H54 (cell line): ENCODE measurements at regions not wholly inside any gene's neighbourhood (a gene's known extent, or its start where the extent isn't known, plus 50 kb on each side); places are given as distances from the start of the nearest gene placed in this dataset.
A peak's percentile ranks its signal among the peaks of the same experiment; 100 is the strongest.
"Not testable (repeated sequence)": the region's sequence is repeated elsewhere in the genome, so short reads cannot be mapped to it uniquely, and the experiment has no call there.

Source experiments
- DNase-seq: peaks from one replicate; pipeline ENCODE4 v3.0.0; 2011; ENCODE audit warnings: low spot score, mixed read lengths; ENCODE audit not compliant: insufficient read length
- FAIRE-seq: peaks from 3 replicates; lab custom pipeline; 2011; peaks lifted over from hg19 to GRCh38; lab: Jason Lieb, UNC
- POLR2A ChIP-seq: IDR thresholded peaks from 2 replicates; pipeline ENCODE4 v1.6.1; 2011; ENCODE audit warnings: low read depth, mild to moderate bottlenecking, low read length

DNA sequence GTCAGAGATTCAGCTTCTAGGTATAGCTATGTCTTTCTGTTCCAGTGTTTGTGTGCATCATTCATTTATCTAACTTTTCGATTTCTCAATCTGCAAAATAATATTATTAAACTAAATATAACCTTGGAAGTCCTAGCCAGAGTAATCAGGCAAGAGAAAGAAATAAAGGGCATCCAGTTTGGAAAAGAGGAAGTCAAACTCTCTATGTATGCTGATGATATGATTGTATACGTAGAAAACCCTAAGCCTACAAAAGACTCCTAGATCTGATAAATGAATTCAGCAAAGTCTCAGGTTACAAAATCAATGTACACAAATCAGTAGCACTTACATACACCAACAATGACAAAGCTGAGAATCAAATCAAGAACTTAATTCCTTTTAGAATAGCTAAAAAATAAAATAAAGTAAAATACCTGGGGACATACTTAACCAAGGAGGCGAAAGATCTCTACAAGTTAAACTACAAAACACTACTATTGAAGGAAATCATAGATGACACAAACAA lies 718.2 kb downstream of the NTRK3 start:
- DNase-seq, result no peak
- no peak for TF ChIP-seq POLR2A
- FAIRE-seq, result no peak

DNA sequence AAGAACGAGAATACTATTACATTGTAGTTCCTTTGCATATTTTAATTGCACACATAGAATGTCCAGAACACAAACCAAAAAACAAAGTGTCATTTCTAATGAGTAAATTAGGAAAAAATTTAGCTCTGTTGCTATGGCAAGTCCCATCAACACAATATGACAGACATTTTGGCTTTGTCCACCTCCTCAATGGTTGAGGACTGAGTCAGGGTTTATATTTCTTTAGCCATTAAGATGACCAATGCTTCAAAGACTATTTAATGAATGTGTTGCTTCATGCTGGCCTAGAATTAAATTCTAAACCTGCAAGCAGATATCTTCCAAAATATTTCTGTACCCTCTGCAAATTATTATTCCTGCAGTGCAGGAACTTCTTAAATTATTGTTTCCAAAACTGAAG lies 719.2 kb downstream of the NTRK3 start:
- TF ChIP-seq POLR2A, result no peak
- FAIRE-seq, result no peak
- no peak for DNase-seq

DNA sequence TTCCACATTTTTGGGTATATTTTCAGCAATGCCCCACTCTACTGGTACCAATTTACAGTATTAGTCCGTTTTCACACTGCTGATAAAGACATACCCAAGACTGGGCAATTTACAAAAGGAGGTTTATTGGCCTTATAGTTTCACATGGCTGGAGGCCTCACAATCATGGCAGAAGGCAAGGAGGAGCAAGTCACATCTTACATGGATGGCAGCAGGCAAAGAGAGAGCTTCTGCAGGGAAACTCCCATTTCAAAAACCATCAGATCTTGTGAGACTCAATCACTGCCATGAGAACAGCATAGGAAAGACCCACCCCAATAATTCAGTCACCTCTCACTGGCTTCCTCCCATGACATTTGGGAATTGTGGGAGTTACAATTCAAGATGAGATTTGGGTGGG lies 722.9 kb downstream of the NTRK3 start:
- DNase-seq, FAIRE-seq: not testable (repeated sequence)

DNA sequence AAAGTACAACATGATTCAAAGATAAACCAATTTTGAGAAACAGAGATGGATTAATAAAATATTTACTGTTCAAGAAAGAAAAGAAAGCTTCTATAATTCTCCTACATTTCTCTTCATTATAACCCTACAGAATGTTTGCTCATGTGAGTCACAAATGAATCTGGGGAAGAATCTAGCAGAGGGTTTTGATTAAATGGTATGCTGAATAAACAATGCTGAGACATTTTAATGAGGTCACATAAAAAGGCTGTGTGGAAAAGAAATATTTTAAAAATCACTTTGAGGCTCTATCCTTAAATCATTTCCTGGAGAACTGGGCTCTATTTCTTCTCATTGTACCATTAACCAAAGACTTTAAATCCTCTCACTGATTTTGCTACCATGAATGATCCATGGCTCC lies 727.7 kb downstream of the NTRK3 start:
- no peak for TF ChIP-seq POLR2A
- DNase-seq (no peak), FAIRE-seq (no peak)

DNA sequence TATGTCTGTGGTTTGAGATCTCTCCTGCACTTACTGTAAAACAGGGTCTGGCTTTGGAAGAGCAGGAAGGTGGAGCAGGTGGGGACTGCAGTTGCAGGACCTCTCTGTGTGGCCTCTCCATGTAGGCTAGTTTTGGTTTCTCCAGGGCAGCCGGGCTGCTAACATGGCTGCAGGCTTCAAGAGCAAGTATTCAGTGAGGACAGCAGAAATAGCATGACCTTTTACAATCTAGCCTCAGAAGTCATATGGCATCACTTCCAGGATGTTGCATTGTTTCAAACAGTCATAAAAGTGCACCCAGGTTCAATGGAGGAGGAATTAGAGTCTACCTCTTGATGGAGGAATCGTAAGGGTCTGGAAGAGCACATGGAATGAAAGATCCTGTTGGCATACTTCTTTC lies 728.7 kb downstream of the NTRK3 start:
- FAIRE-seq (no peak), DNase-seq (no peak)
- TF ChIP-seq POLR2A, result no peak

DNA sequence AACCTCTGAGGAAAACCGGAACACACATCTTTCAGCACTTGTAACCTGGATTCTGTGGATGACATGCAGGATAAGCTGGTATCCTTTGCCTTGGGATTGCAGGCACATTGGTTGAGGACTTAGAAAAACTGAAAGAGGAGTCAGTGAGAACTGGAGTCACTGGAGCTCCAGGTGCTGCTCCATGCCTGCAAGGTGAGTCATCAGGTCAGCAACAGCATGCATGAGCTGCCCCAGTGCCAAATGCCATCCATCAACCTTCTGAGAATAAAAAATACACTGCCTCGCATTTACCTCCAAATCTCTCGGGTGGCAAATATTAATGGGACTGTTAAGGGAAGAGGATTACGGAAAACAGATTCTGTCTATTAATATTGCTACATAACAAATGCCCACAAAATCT lies 729.1 kb downstream of the NTRK3 start:
- DNase-seq (peak; percentile 6), FAIRE-seq (peak; percentile 11)
- no peak for TF ChIP-seq POLR2A

DNA sequence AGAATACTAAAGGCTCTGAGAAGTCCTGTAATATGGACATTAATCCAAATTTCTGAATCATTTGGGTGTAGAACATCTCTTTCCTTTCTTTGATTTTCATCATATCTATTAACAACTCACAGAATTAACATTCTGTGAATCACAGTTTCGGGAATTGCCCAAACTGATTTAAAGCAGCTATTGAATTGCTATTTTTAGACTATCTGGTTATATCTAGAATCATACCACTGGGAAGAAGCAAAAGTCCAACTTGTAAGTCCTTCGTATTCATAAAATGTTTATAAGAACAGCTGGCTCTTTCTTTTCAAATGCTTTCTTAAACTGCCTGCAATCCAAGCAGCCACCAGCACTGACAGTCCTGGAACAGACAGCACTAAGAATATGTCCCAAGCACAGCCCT lies 733.0 kb downstream of the NTRK3 start:
- no peak for TF ChIP-seq POLR2A
- DNase-seq, result no peak
- FAIRE-seq, result no peak

DNA sequence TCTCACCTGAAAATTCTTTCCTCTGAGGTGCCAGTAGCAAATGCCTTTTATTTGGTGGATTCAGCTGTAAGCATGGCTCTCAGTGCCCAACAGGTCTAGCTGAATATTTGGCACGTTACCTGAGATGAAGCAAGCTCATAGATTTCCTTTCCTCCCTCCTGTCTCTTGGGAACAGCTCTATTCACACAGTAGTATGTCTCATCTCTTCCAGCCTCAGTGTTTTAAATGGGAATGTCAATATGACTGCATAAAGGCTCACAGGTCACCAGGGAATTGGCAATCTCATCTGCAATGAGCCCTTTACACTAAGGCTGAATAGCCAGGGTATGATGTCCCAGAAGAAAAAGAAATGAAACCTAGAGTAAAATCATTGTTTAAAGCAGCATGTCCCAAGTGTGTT lies 733.5 kb downstream of the NTRK3 start:
- no peak for TF ChIP-seq POLR2A
- no peak for FAIRE-seq

DNA sequence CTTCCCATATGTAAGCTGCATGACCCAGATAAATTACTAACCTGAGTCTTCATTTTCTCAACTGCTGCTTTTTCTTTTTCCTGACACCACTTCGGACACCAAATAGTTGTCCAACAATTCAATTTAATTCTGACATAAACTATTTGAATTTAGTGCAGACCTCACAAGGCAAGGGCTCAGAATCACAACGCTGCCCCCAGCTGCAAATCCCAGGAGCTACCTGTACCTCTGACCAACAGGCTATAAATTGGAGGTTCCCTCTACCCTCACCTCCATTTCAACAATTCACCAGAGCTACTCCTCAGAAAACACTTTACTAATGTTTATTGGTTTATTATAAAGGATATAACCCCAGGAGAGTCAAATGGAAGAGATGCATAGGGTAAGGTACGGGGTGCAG lies 737.6 kb downstream of the NTRK3 start:
- DNase-seq (no peak), FAIRE-seq (no peak)
- TF ChIP-seq POLR2A, result no peak

More for the DNA sequence above, 733.5 kb downstream of the NTRK3 start:
- no peak for DNase-seq

DNA sequence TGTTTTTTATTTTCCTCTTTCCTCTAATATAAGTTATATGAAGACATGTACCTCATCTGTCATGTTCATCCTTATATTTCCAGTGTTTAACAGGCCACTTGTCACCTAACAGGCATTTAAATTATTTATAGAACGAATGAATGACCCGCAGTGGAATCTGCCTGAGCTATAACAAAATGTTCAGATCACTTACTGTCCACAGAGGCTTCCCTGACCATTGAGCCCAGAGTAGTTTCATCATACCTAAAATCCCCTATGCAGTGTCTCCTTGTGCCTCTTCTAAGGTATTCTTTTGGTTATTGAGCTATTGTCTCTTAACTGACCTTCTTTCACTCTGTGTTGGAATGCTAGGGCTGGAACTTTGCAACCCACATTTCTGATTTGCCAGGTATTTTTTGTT lies 748.5 kb downstream of the NTRK3 start:
- DNase-seq (no peak), FAIRE-seq (no peak)
- no peak for TF ChIP-seq POLR2A

DNA sequence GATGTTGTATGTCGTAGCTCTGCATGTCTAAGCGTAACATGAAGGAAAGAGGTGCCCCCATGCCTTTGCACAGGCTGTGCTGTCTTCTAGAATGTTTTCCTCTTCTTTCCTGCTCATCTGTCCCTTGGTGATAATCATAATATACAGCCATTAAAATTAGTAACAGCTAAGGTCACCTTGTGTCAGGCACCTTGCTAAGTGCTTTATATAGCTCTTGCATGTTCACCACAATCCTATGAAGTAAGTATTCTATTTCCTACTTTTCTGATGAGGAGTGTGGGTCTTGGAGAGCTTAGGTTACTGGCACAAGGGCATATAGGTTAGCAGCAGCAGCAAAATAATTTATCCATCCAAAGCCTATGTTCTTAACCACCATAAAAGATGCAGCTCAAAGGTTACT lies 754.4 kb downstream of the NTRK3 start:
- TF ChIP-seq POLR2A, result no peak
- FAIRE-seq (no peak), DNase-seq (no peak)

DNA sequence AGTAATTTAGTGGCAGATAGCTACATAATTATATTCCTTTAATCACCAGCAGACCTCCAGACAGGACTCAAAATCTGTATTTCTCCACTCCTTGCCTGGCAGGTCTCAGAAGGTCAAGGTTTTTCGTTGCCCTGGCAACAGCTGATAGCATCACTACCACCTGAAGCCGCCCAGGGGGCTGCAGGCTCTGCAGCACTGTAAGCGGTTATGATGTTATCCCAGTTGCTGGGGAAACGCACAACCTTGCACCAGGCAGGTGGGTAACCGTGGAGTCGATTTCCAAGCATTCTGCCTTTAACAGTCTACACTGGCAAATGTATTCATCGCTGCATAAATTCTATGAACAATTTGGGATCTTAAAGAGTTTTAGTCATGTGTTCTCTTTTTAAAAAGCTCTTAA lies 756.3 kb downstream of the NTRK3 start:
- TF ChIP-seq POLR2A, result no peak
- DNase-seq, result no peak
- no peak for FAIRE-seq

DNA sequence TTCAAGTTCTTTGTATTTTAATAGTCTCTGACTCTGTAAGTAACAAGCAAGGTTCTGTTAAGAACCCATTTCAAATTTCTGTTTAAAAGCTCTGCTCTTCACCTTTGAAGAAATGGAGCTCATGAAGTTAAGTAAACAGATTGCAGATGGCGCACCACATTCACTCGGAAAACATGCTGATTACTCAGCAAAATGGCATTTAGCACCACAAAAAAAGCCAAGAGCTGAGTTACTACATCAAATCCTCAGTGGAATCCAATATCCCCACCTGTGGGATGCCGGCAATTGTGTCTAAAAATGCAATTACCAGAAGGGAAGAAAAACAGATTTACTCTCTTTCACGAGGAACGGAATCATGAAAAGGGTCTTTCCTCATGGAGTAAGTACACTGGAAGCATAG lies 758.0 kb downstream of the NTRK3 start:
- DNase-seq, result no peak
- no peak for FAIRE-seq

DNA sequence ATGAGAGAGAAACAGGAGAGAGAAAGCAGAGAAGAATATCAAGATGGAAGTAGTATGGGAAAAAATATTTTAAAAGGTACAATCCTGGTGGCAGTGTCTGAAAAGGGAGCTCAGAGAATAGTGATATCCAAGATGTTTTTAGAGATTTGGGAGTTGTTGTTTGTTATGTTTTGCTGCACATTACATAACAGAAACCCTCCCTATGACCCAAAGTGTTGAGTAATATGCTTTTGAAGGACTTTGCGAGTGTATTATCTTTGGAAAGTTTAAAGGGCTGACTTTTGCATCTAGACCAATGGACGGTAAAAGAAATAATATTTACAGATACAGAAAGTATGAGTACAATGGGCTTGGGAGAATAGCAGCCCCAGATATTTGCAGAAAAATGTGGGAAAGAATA lies 759.7 kb downstream of the NTRK3 start:
- FAIRE-seq (no peak), DNase-seq (no peak)
- TF ChIP-seq POLR2A, result no peak

More for the DNA sequence above, 758.0 kb downstream of the NTRK3 start:
- no peak for TF ChIP-seq POLR2A

DNA sequence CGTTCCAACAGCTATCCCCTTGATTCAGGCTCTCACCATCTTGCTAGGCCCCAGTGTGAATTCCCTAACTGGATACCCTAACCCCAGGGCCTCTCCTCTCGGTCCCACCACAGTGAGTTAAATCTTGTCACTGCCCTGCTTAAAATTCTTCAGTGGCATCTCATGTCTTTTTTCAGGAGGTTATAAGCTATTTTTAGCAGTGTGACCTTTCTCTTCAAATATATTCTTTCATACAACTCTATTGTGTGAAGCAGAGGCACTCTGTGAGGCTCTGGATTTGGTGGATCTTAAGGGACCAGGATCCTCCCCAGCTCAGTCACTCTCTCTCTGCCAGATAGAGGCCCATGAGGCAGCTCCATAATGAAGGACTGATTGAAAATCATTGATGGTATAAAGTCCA lies 760.4 kb downstream of the NTRK3 start:
- FAIRE-seq (no peak), DNase-seq (no peak)
- TF ChIP-seq POLR2A, result no peak

DNA sequence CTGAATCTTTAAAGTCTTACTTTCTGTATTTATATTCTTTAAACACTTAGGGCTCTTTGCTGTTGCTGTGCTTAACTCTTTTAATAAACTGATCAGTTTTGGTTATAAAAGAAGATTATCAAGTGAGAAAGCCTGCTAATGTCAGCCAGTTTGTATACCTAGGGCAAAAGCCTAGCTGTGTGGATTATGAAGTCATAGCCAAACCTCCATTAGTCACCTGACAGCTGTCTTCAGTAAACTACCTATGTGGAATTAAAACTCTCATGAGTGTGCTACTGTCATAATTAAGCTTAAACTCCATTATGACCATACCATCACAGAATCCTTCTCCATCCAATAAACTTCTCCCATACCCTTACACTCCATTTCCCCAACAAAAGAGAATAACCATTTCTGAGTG lies 762.7 kb downstream of the NTRK3 start:
- DNase-seq, result no peak
- no peak for FAIRE-seq
- no peak for TF ChIP-seq POLR2A

DNA sequence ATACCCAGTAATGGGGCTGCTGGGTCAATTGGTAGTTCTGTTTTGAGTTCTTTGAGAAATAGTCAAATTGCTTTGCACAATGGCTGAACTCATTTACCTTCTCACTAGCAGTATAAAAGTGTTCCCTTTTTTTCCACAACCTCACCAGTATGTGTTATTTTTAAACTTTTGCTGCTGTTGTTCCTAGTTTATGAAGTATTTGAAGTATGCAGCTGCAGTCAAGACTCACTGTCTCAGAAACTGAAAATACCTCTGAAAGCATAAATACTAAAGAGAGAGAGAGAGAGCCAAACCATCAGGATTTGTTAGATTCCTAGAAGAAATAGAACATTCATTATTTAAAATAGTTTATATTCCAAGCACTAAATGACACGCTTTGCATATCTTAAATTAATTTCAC lies 764.2 kb downstream of the NTRK3 start:
- TF ChIP-seq POLR2A, result no peak
- DNase-seq (no peak), FAIRE-seq (no peak)
